NCI-H2171 treated with DMSO at 0.1 percent for 48 hours (cell line): ENCODE measurements at regions not wholly inside any gene's neighbourhood (a gene's known extent, or its start where the extent isn't known, plus 50 kb on each side); places are given as distances from the start of the nearest gene placed in this dataset.
"Not testable (repeated sequence)": the region's sequence is repeated elsewhere in the genome, so short reads cannot be mapped to it uniquely, and the experiment has no call there.

Experiments used
- DNase-seq: peaks from one replicate; lab custom pipeline; 2025; lab: John Stamatoyannopoulos, UW

GRCh38 chr6:9295644-9296043 is 860.3 kb upstream of the SLC35B3 start:
- no peak for DNase-seq

GRCh38 chr6:9292975-9293374 is 857.6 kb upstream of the SLC35B3 start:
- no peak for DNase-seq

GRCh38 chr6:9290342-9290741 is 855.0 kb upstream of the SLC35B3 start:
- DNase-seq: not testable (repeated sequence)

- no peak for DNase-seq
Measured at GRCh38 chr6:9272671-9273070, 837.3 kb upstream of the SLC35B3 start.

GRCh38 chr6:9266741-9267140 is 831.4 kb upstream of the SLC35B3 start:
- no peak for DNase-seq

- DNase-seq: no peak
Measured at GRCh38 chr6:9257215-9257614, 821.9 kb upstream of the SLC35B3 start.

GRCh38 chr6:9254251-9254650 is 818.9 kb upstream of the SLC35B3 start:
- DNase-seq: no peak

- no peak for DNase-seq
Measured at GRCh38 chr6:9252799-9253198, 817.5 kb upstream of the SLC35B3 start.

GRCh38 chr6:9250852-9251251 is 815.5 kb upstream of the SLC35B3 start:
- no peak for DNase-seq

- no peak for DNase-seq
Measured at GRCh38 chr6:9248133-9248532, 812.8 kb upstream of the SLC35B3 start.

- DNase-seq: no peak
Measured at GRCh38 chr6:9240861-9241260, 805.5 kb upstream of the SLC35B3 start.

GRCh38 chr6:9236443-9236842 is 801.1 kb upstream of the SLC35B3 start:
- no peak for DNase-seq

- DNase-seq: no peak
Measured at GRCh38 chr6:9233686-9234085, 798.3 kb upstream of the SLC35B3 start.

- no peak for DNase-seq
Measured at GRCh38 chr6:9233226-9233625, 797.9 kb upstream of the SLC35B3 start.

- no peak for DNase-seq
Measured at GRCh38 chr6:9225441-9225871, 790.1 kb upstream of the SLC35B3 start.

- no peak for DNase-seq
Measured at GRCh38 chr6:9224539-9224938, 789.2 kb upstream of the SLC35B3 start.

GRCh38 chr6:9213717-9214116 is 778.4 kb upstream of the SLC35B3 start:
- not testable (repeated sequence) for DNase-seq

GRCh38 chr6:9208966-9209365 is 773.6 kb upstream of the SLC35B3 start:
- no peak for DNase-seq

- DNase-seq: no peak
Measured at GRCh38 chr6:9205645-9206044, 770.3 kb upstream of the SLC35B3 start.

GRCh38 chr6:9204171-9204570 is 768.8 kb upstream of the SLC35B3 start:
- DNase-seq: no peak

- no peak for DNase-seq
Measured at GRCh38 chr6:9200712-9201111, 765.4 kb upstream of the SLC35B3 start.

- DNase-seq: no peak
Measured at GRCh38 chr6:9197726-9198125, 762.4 kb upstream of the SLC35B3 start.

GRCh38 chr6:9195322-9195721 is 760.0 kb upstream of the SLC35B3 start:
- DNase-seq: no peak

GRCh38 chr6:9192405-9192909 is 757.1 kb upstream of the SLC35B3 start:
- no peak for DNase-seq

- no peak for DNase-seq
Measured at GRCh38 chr6:9186148-9186547, 750.8 kb upstream of the SLC35B3 start.
